Muscle of leg (tissue), 3 donors: ENCODE measurements at regions not wholly inside any gene's neighbourhood (a gene's known extent, or its start where the extent isn't known, plus 50 kb on each side); places are given as distances from the start of the nearest gene placed in this dataset.
A peak's percentile ranks its signal among the peaks of the same experiment; 100 is the strongest.

Source experiments
- DNase-seq: peaks from one replicate; pipeline ENCODE4 v3.0.0; 2013
- H3K27ac ChIP-seq: one replicate; pipeline ENCODE4 v1.5.1; 2013; ENCODE audit warnings: mild to moderate bottlenecking, low read length, control low read depth
- H3K27me3 ChIP-seq: one replicate; pipeline ENCODE4 v1.6.1; 2013; ENCODE audit warnings: low read length; ENCODE audit not compliant: control insufficient read depth, insufficient read depth
- H3K36me3 ChIP-seq: one replicate; pipeline ENCODE4 v1.6.1; 2013; ENCODE audit warnings: low read length; ENCODE audit not compliant: control insufficient read depth, insufficient read depth
- H3K4me1 ChIP-seq: one replicate; pipeline ENCODE4 v1.6.1; 2013; ENCODE audit warnings: low read length; ENCODE audit not compliant: control insufficient read depth, insufficient read depth
- H3K4me3 ChIP-seq: one replicate; pipeline ENCODE4 v1.5.1; 2013; ENCODE audit warnings: low read length, control low read depth
- H3K9me3 ChIP-seq: replicated peaks from 2 replicates; pipeline ENCODE4 v1.6.1; 2013; ENCODE audit warnings: low read depth, low read length; ENCODE audit not compliant: control insufficient read depth
- WGBS: methylation state at CpG from one replicate; pipeline ENCODE4 v1.1.5; 2013; ENCODE audit warnings: missing lambda C conversion rate; ENCODE audit not compliant: insufficient coverage; 5-methylcytosine and 5-hydroxymethylcytosine counted together

GRCh38 chr13:48181482-48182145 is 51.4 kb upstream of the ITM2B start:
- WGBS: 67% methylated on average over 1 of the region's 5 CpGs
- Histone ChIP-seq H3K4me3 (no peak overlapping the region), H3K27ac (no peak overlapping the region), H3K27me3 (no peaks in the 10 kb centered on the region), H3K9me3 (no peaks in the 10 kb centered on the region), H3K4me1 (no peaks in the 10 kb centered on the region), H3K36me3 (no peaks in the 10 kb centered on the region)
- no peak for DNase-seq

GRCh38 chr13:48178126-48178525 is 54.9 kb upstream of the ITM2B start:
- H3K27ac ChIP-seq: no peak overlapping the region

GRCh38 chr13:48176781-48177180 is 56.2 kb upstream of the ITM2B start:
- no CpG with 5 or more reads among the region's 6 CpGs for WGBS
- Histone ChIP-seq H3K27me3 (no peaks in the 10 kb centered on the region), H3K4me1 (no peaks in the 10 kb centered on the region), H3K4me3 (no peak overlapping the region), H3K9me3 (no peaks in the 10 kb centered on the region), H3K36me3 (no peaks in the 10 kb centered on the region), H3K27ac (no peak overlapping the region)
- no peak for DNase-seq

More at GRCh38 chr13:48178126-48178525, 54.9 kb upstream of the ITM2B start:
- Histone ChIP-seq H3K4me1 (no peaks in the 10 kb centered on the region), H3K9me3 (no peaks in the 10 kb centered on the region), H3K4me3 (no peak overlapping the region), H3K36me3 (no peaks in the 10 kb centered on the region), H3K27me3 (no peaks in the 10 kb centered on the region)
- WGBS: no CpG with 5 or more reads among the region's 2 CpGs
- DNase-seq: no peak

GRCh38 chr13:48175185-48175584 is 57.8 kb upstream of the ITM2B start:
- no peak overlapping the region for H3K4me3 ChIP-seq
- no peaks in the 10 kb centered on the region for H3K4me1 ChIP-seq
- 88% methylated on average over 1 of the region's 1 CpG for WGBS
- no peaks in the 10 kb centered on the region for H3K9me3 ChIP-seq
- DNase-seq: no peak
- H3K36me3 ChIP-seq: no peaks in the 10 kb centered on the region
- no peaks in the 10 kb centered on the region for H3K27me3 ChIP-seq
- H3K27ac ChIP-seq: no peak overlapping the region

- 80% methylated on average over 1 of the region's 5 CpGs for WGBS
- Histone ChIP-seq H3K9me3 (no peaks in the 10 kb centered on the region), H3K27me3 (no peaks in the 10 kb centered on the region), H3K4me3 (no peak overlapping the region), H3K4me1 (no peaks in the 10 kb centered on the region), H3K27ac (no peak overlapping the region), H3K36me3 (no peaks in the 10 kb centered on the region)
- no peak for DNase-seq
Measured at GRCh38 chr13:48167866-48168265, 65.1 kb upstream of the ITM2B start.

- DNase-seq: peak; percentile 37
- no CpG with 5 or more reads among the region's 1 CpG for WGBS
- peaks cover 8% of the 10 kb centered on the region for H3K4me1 ChIP-seq
- no peak overlapping the region for H3K27ac ChIP-seq
- no peaks in the 10 kb centered on the region for H3K36me3 ChIP-seq
- no peak overlapping the region for H3K4me3 ChIP-seq
- no peaks in the 10 kb centered on the region for H3K27me3 ChIP-seq
- no peaks in the 10 kb centered on the region for H3K9me3 ChIP-seq
Measured at GRCh38 chr13:48165727-48166126, 67.3 kb upstream of the ITM2B start.

DNA sequence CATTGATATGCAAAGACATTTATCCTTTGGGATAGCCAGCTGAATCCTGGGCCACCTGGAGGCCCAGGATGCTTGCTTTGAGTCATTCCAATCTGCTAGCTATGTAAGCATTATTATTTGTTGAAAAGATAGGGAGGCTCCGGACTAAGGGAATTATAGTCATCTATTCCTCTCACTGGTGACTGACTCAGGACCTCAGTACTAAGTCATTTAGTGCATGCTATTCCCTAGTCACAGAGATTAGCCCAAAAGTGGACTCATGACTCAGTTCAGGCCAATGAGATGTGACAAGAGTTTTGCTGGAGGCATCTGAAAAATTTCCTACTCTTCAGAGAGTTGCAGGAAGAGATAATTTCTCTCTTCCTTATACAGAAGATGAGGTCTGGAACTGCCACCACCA is 67.9 kb upstream of the ITM2B start:
- Histone ChIP-seq H3K27me3 (no peaks in the 10 kb centered on the region), H3K36me3 (no peaks in the 10 kb centered on the region), H3K27ac (no peak overlapping the region), H3K4me3 (no peak overlapping the region), H3K9me3 (no peaks in the 10 kb centered on the region), H3K4me1 (peaks cover 8% of the 10 kb centered on the region)
- no peak for DNase-seq
- no CpG with 5 or more reads among the region's 1 CpG for WGBS

- H3K36me3 ChIP-seq: no peaks in the 10 kb centered on the region
- no peaks in the 10 kb centered on the region for H3K27me3 ChIP-seq
- DNase-seq: peak; percentile 53
- no CpG with 5 or more reads among the region's 4 CpGs for WGBS
- H3K4me1 ChIP-seq: peaks cover 8% of the 10 kb centered on the region
- H3K9me3 ChIP-seq: no peaks in the 10 kb centered on the region
- H3K4me3 ChIP-seq: no peak overlapping the region
- no peak overlapping the region for H3K27ac ChIP-seq
Measured at GRCh38 chr13:48163061-48163460, 68.2 kb upstream of the MED4 start.

DNA sequence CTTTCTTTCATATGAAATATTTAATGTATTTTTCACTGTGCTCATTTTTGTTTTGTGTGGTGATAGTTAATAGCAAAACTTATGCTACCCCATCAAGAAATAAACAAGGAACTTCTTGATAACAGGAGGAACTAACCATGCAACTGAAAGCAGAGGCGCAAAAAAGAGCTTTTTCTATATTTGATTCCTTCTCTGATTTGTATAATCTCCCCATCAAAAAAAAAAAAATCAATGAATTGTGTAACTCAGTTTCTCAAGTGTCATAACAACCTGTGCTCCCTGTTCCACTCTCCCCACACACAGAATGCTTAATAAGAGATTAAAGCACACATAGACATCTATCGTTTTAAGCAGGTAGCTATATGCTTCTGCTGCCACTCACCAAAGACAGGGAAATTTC is 67.3 kb upstream of the MED4 start:
- H3K27ac ChIP-seq: peak overlapping the region; percentile 24
- WGBS: no CpG with 5 or more reads among the region's 2 CpGs
- H3K27me3 ChIP-seq: no peaks in the 10 kb centered on the region
- H3K36me3 ChIP-seq: no peaks in the 10 kb centered on the region
- H3K4me1 ChIP-seq: peaks cover 8% of the 10 kb centered on the region
- no peak for DNase-seq
- no peaks in the 10 kb centered on the region for H3K9me3 ChIP-seq
- H3K4me3 ChIP-seq: no peak overlapping the region

DNA sequence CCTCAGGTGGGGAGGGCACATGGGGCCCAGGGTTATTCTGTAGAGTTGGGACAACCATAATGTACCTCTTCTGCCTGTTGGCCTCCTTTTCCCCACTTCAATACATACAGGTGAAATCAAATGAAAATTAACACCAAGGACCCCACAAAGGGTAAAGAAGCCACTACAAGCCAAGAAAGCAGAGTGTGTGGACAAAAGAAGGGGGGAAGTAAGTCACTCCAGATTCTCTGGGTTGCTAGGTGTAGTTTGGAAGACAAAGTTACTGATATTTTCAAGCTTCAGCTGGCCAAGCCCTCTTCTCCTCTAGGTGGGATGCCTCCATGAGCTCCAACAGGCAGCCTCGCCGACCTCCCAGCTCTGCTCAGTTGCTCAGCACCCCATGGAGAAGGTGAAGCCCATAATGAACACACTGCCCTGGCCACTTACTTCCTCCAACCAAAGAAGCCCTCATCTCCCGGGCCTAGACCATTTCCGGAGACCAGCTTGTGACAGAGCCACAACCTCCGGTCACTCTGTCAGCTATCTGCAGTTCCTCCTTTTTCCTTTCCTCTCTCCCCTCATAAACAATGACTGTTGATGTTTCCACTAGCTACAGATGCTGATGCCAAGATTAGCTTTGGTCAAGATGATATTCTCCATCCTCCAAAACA is 66.8 kb upstream of the MED4 start:
- no peak overlapping the region for H3K4me3 ChIP-seq
- no peaks in the 10 kb centered on the region for H3K36me3 ChIP-seq
- WGBS: 89% methylated on average over 5 of the region's 5 CpGs
- DNase-seq: peak; percentile 81
- H3K9me3 ChIP-seq: no peaks in the 10 kb centered on the region
- H3K4me1 ChIP-seq: peaks cover 8% of the 10 kb centered on the region
- H3K27ac ChIP-seq: peak overlapping the region; percentile 65
- H3K27me3 ChIP-seq: no peaks in the 10 kb centered on the region
